ENCODE measurements at regions not wholly inside any gene's neighbourhood (a gene's known extent, or its start where the extent isn't known, plus 50 kb on each side); places are given as distances from the start of the nearest gene placed in this dataset.
A peak's percentile ranks its signal among the peaks of the same experiment; 100 is the strongest.

- peak; percentile 62 for DNase-seq (ENCODE audit: low read depth)
- TF ChIP-seq CTCF (IDR thresholded peaks at IDR 0.05; ENCODE audit: insufficient read depth, low read length): no peak
- peak overlapping the region; percentile 61 for H3K4me3 ChIP-seq (ENCODE audit: low read depth, low read length)
These were observed 67.0 kb upstream of the SLC25A26 start for GRCh38 chr3:66153481-66154443.

- TF ChIP-seq CTCF (IDR thresholded peaks at IDR 0.05; ENCODE audit: insufficient read depth, low read length): no peak
- DNase-seq (ENCODE audit: low read depth): no peak
- H3K4me3 ChIP-seq (ENCODE audit: low read depth, low read length): no peak overlapping the region
These were observed 68.5 kb upstream of the SLC25A26 start for GRCh38 chr3:66152336-66152735.

GRCh38 chr3:66150977-66151376 lies 69.8 kb upstream of the SLC25A26 start:
- no peak for TF ChIP-seq CTCF (IDR thresholded peaks at IDR 0.05; ENCODE audit: insufficient read depth, low read length)
- H3K4me3 ChIP-seq (ENCODE audit: low read depth, low read length): no peak overlapping the region
- no peak for DNase-seq (ENCODE audit: low read depth)

- H3K4me3 ChIP-seq (ENCODE audit: low read depth, low read length): no peak overlapping the region
- DNase-seq (ENCODE audit: low read depth): no peak
- TF ChIP-seq CTCF (IDR thresholded peaks at IDR 0.05; ENCODE audit: insufficient read depth, low read length): peak; percentile 28
These were observed 71.5 kb upstream of the SLC25A26 start for GRCh38 chr3:66149269-66149668.

- no peak for DNase-seq (ENCODE audit: low read depth)
- no peak for TF ChIP-seq CTCF (IDR thresholded peaks at IDR 0.05; ENCODE audit: insufficient read depth, low read length)
- no peak overlapping the region for H3K4me3 ChIP-seq (ENCODE audit: low read depth, low read length)
These were observed 75.4 kb upstream of the SLC25A26 start for GRCh38 chr3:66145408-66145733.

GRCh38 chr3:66144568-66145407 lies 76.0 kb upstream of the SLC25A26 start:
- TF ChIP-seq CTCF (IDR thresholded peaks at IDR 0.05; ENCODE audit: insufficient read depth, low read length): no peak
- no peak overlapping the region for H3K4me3 ChIP-seq (ENCODE audit: low read depth, low read length)
- peak; percentile 48 for DNase-seq (ENCODE audit: low read depth)

All from fibroblast of the aortic adventitia (primary cell).